GM19324 (cell line): ENCODE measurements at regions not wholly inside any gene's neighbourhood (a gene's known extent, or its start where the extent isn't known, plus 50 kb on each side); places are given as distances from the start of the nearest gene placed in this dataset.

Experiments
- ATAC-seq: cut with Tn5 transposase; IDR thresholded peaks from one replicate; pipeline ENCODE4 v1.9.1; 2021; ENCODE audit warnings: mild to moderate bottlenecking, moderate library complexity; ENCODE audit not compliant: unreplicated experiment, low FRiP score

- no peak for ATAC-seq
Observed at GRCh38 chr4:125505621-125506020, 190.9 kb downstream of the FAT4 start.

GRCh38 chr4:125507141-125507540 lies 192.4 kb downstream of the FAT4 start:
- ATAC-seq = no peak

- ATAC-seq = no peak
Observed at GRCh38 chr4:125511715-125512114, 197.0 kb downstream of the FAT4 start.

GRCh38 chr4:125515016-125515415 lies 200.3 kb downstream of the FAT4 start:
- ATAC-seq = no peak

- ATAC-seq = no peak
Observed at GRCh38 chr4:125517831-125518230, 203.1 kb downstream of the FAT4 start.

- no peak for ATAC-seq
Observed at GRCh38 chr4:125518281-125518680, 203.5 kb downstream of the FAT4 start.

- ATAC-seq = no peak
Observed at GRCh38 chr4:125519371-125520146, 204.8 kb downstream of the FAT4 start.

- no peak for ATAC-seq
Observed at GRCh38 chr4:125520258-125520990, 205.7 kb downstream of the FAT4 start.

GRCh38 chr4:125522588-125522987 lies 207.8 kb downstream of the FAT4 start:
- no peak for ATAC-seq

GRCh38 chr4:125522992-125523391 lies 208.2 kb downstream of the FAT4 start:
- no peak for ATAC-seq

GRCh38 chr4:125526420-125526819 lies 211.7 kb downstream of the FAT4 start:
- ATAC-seq = no peak

- ATAC-seq = no peak
Observed at GRCh38 chr4:125527681-125528080, 212.9 kb downstream of the FAT4 start.

- ATAC-seq = no peak
Observed at GRCh38 chr4:125529071-125529470, 214.3 kb downstream of the FAT4 start.

- ATAC-seq = no peak
Observed at GRCh38 chr4:125538670-125539069, 223.9 kb downstream of the FAT4 start.

- no peak for ATAC-seq
Observed at GRCh38 chr4:125539691-125540090, 224.9 kb downstream of the FAT4 start.

- ATAC-seq = no peak
Observed at GRCh38 chr4:125541836-125542385, 227.2 kb downstream of the FAT4 start.

- no peak for ATAC-seq
Observed at GRCh38 chr4:125546272-125546671, 231.5 kb downstream of the FAT4 start.

- no peak for ATAC-seq
Observed at GRCh38 chr4:125547836-125548235, 233.1 kb downstream of the FAT4 start.

GRCh38 chr4:125550769-125551168 lies 236.0 kb downstream of the FAT4 start:
- no peak for ATAC-seq

- no peak for ATAC-seq
Observed at GRCh38 chr4:125551466-125551865, 236.7 kb downstream of the FAT4 start.

GRCh38 chr4:125551967-125552366 lies 237.2 kb downstream of the FAT4 start:
- no peak for ATAC-seq

- no peak for ATAC-seq
Observed at GRCh38 chr4:125572601-125573000, 257.8 kb downstream of the FAT4 start.
